ENCODE measurements at regions not wholly inside any gene's neighbourhood (a gene's known extent, or its start where the extent isn't known, plus 50 kb on each side); places are given as distances from the start of the nearest gene placed in this dataset.
"Not testable (repeated sequence)": the region's sequence is repeated elsewhere in the genome, so short reads cannot be mapped to it uniquely, and the experiment has no call there.

- H3K36me3 Mint-ChIP-seq (ENCODE audit: low read depth): no peaks in the 10 kb centered on the region
- H3K27ac Mint-ChIP-seq: no peak overlapping the region
- no peak for ATAC-seq
- no peak for DNase-seq
- peaks cover 1% of the 10 kb centered on the region for H3K27me3 Mint-ChIP-seq
- H3K4me3 Mint-ChIP-seq: no peak overlapping the region
- no peaks in the 10 kb centered on the region for H3K4me1 Mint-ChIP-seq
- no peaks in the 10 kb centered on the region for H3K9me3 Mint-ChIP-seq
Measured at GRCh38 chr2:58319481-58319880, 78.4 kb upstream of the FANCL start.

- H3K4me1 Mint-ChIP-seq; H3K9me3 Mint-ChIP-seq; DNase-seq; ATAC-seq; H3K27me3 Mint-ChIP-seq; H3K36me3 Mint-ChIP-seq (ENCODE audit: low read depth); H3K4me3 Mint-ChIP-seq; H3K27ac Mint-ChIP-seq: not testable (repeated sequence)
Measured at GRCh38 chr2:58318949-58319348, 77.8 kb upstream of the FANCL start.

- Mint-ChIP-seq H3K9me3 (no peaks in the 10 kb centered on the region), H3K4me3 (no peak overlapping the region), H3K27me3 (no peaks in the 10 kb centered on the region), H3K4me1 (no peaks in the 10 kb centered on the region), H3K36me3 (ENCODE audit: low read depth) (no peaks in the 10 kb centered on the region), H3K27ac (no peak overlapping the region)
- ATAC-seq (no peak), DNase-seq (no peak)
Measured at GRCh38 chr2:58313926-58314325, 72.8 kb upstream of the FANCL start.

- Mint-ChIP-seq H3K36me3 (ENCODE audit: low read depth) (no peaks in the 10 kb centered on the region), H3K4me3 (no peak overlapping the region), H3K4me1 (no peaks in the 10 kb centered on the region), H3K27ac (no peak overlapping the region), H3K9me3 (peaks cover 4% of the 10 kb centered on the region), H3K27me3 (no peaks in the 10 kb centered on the region)
- DNase-seq (no peak), ATAC-seq (no peak)
Measured at GRCh38 chr2:58308435-58308834, 67.3 kb upstream of the FANCL start.

- Mint-ChIP-seq H3K4me3 (no peak overlapping the region), H3K27me3 (peaks cover 2% of the 10 kb centered on the region), H3K9me3 (peaks cover 10% of the 10 kb centered on the region), H3K27ac (no peak overlapping the region), H3K4me1 (no peaks in the 10 kb centered on the region), H3K36me3 (ENCODE audit: low read depth) (no peaks in the 10 kb centered on the region)
- no peak for ATAC-seq
- DNase-seq: no peak
Measured at GRCh38 chr2:58304843-58305242, 63.7 kb upstream of the FANCL start.

- H3K4me3 Mint-ChIP-seq: no peak overlapping the region
- no peak for DNase-seq
- no peak for ATAC-seq
- peaks cover 8% of the 10 kb centered on the region for H3K9me3 Mint-ChIP-seq
- peaks cover 6% of the 10 kb centered on the region for H3K27me3 Mint-ChIP-seq
- H3K36me3 Mint-ChIP-seq (ENCODE audit: low read depth): no peaks in the 10 kb centered on the region
- no peak overlapping the region for H3K27ac Mint-ChIP-seq
- H3K4me1 Mint-ChIP-seq: no peaks in the 10 kb centered on the region
Measured at GRCh38 chr2:58299123-58299522, 58.0 kb upstream of the FANCL start.

GRCh38 chr2:58293056-58293455 is 51.9 kb upstream of the FANCL start:
- H3K4me1 Mint-ChIP-seq: no peaks in the 10 kb centered on the region
- ATAC-seq (no peak), DNase-seq (no peak)
- no peaks in the 10 kb centered on the region for H3K36me3 Mint-ChIP-seq (ENCODE audit: low read depth)
- peaks cover 8% of the 10 kb centered on the region for H3K27me3 Mint-ChIP-seq
- H3K4me3 Mint-ChIP-seq: no peak overlapping the region
- no peak overlapping the region for H3K27ac Mint-ChIP-seq
- no peaks in the 10 kb centered on the region for H3K9me3 Mint-ChIP-seq

GRCh38 chr2:58291726-58292438 is 50.8 kb upstream of the FANCL start:
- no peaks in the 10 kb centered on the region for H3K36me3 Mint-ChIP-seq (ENCODE audit: low read depth)
- no peak overlapping the region for H3K27ac Mint-ChIP-seq
- H3K9me3 Mint-ChIP-seq: no peaks in the 10 kb centered on the region
- no peak overlapping the region for H3K4me3 Mint-ChIP-seq
- ATAC-seq (no peak), DNase-seq (no peak)
- no peaks in the 10 kb centered on the region for H3K4me1 Mint-ChIP-seq
- H3K27me3 Mint-ChIP-seq: peaks cover 8% of the 10 kb centered on the region

Measured in activated naive CD8-positive, alpha-beta T cell treated with anti-CD3 and anti-CD28 coated beads, Interleukin-2, amount 50 U/mL, for 24 hours (primary cell).